Kidney epithelial cell (primary cell): ENCODE measurements at regions not wholly inside any gene's neighbourhood (a gene's known extent, or its start where the extent isn't known, plus 50 kb on each side); places are given as distances from the start of the nearest gene placed in this dataset.
A peak's percentile ranks its signal among the peaks of the same experiment; 100 is the strongest.

Experiments
- DNase-seq: peaks from one replicate; pipeline ENCODE4 v3.0.0-alpha.2; 2010; ENCODE audit warnings: low read depth
- H3K27me3 ChIP-seq: 2 replicates; pipeline ENCODE4 v1.6.0; 2011; ENCODE audit warnings: low read length; ENCODE audit not compliant: control insufficient read depth, insufficient read depth
- H3K36me3 ChIP-seq: 2 replicates; pipeline ENCODE4 v1.5.1; 2011; ENCODE audit warnings: low read length; ENCODE audit not compliant: control insufficient read depth, insufficient read depth
- H3K4me3 ChIP-seq: 2 replicates; pipeline ENCODE4 v1.5.1; 2011; ENCODE audit warnings: low read depth, mild to moderate bottlenecking, control low read depth, low read length
- TF ChIP-seq, protein P1 (sequence below): IDR thresholded peaks from 2 replicates; pipeline ENCODE4 v1.5.1; 2011; ENCODE audit warnings: mild to moderate bottlenecking, moderate library complexity, low read length, control low read depth, inconsistent platforms; ENCODE audit not compliant: insufficient read depth, poor library complexity, severe bottlenecking

GRCh38 chr18:67613731-67614130 is 97.2 kb upstream of the DSEL start:
- TF ChIP-seq, protein P1, sequence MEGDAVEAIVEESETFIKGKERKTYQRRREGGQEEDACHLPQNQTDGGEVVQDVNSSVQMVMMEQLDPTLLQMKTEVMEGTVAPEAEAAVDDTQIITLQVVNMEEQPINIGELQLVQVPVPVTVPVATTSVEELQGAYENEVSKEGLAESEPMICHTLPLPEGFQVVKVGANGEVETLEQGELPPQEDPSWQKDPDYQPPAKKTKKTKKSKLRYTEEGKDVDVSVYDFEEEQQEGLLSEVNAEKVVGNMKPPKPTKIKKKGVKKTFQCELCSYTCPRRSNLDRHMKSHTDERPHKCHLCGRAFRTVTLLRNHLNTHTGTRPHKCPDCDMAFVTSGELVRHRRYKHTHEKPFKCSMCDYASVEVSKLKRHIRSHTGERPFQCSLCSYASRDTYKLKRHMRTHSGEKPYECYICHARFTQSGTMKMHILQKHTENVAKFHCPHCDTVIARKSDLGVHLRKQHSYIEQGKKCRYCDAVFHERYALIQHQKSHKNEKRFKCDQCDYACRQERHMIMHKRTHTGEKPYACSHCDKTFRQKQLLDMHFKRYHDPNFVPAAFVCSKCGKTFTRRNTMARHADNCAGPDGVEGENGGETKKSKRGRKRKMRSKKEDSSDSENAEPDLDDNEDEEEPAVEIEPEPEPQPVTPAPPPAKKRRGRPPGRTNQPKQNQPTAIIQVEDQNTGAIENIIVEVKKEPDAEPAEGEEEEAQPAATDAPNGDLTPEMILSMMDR, result no peak
- no peaks in the 10 kb centered on the region for H3K36me3 ChIP-seq
- H3K27me3 ChIP-seq, result no peaks in the 10 kb centered on the region
- DNase-seq, result no peak
- H3K4me3 ChIP-seq, result no peak overlapping the region

GRCh38 chr18:67612281-67612680 is 95.8 kb upstream of the DSEL start:
- no peaks in the 10 kb centered on the region for H3K36me3 ChIP-seq
- TF ChIP-seq, protein P1, result no peak
- no peak overlapping the region for H3K4me3 ChIP-seq
- H3K27me3 ChIP-seq, result no peaks in the 10 kb centered on the region
- no peak for DNase-seq

- Histone ChIP-seq H3K27me3 (no peaks in the 10 kb centered on the region), H3K36me3 (no peaks in the 10 kb centered on the region), H3K4me3 (no peak overlapping the region)
- TF ChIP-seq, protein P1, result no peak
- DNase-seq, result no peak
Measured at GRCh38 chr18:67608615-67609273, 92.2 kb upstream of the DSEL start.

DNA sequence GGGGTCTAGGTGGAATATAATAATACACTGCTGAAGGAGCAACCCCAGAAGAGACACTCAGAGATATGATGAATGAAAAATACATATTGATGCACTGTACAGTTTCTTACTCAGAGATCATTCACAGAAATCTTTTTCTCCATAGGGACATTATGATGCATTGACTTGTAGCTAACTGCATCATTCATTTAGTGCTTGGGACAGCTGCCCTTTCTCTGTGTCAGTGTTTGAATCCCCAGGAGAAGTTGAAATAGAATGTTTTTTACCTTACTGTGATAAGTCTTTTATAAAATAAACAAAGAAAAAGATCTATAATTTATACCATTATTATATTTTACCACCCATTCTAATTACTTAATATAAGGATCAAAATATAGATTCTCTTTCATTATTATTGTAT is 91.7 kb upstream of the DSEL start:
- H3K4me3 ChIP-seq, result no peak overlapping the region
- DNase-seq, result no peak
- TF ChIP-seq, protein P1, result no peak
- H3K36me3 ChIP-seq, result no peaks in the 10 kb centered on the region
- no peaks in the 10 kb centered on the region for H3K27me3 ChIP-seq

DNA sequence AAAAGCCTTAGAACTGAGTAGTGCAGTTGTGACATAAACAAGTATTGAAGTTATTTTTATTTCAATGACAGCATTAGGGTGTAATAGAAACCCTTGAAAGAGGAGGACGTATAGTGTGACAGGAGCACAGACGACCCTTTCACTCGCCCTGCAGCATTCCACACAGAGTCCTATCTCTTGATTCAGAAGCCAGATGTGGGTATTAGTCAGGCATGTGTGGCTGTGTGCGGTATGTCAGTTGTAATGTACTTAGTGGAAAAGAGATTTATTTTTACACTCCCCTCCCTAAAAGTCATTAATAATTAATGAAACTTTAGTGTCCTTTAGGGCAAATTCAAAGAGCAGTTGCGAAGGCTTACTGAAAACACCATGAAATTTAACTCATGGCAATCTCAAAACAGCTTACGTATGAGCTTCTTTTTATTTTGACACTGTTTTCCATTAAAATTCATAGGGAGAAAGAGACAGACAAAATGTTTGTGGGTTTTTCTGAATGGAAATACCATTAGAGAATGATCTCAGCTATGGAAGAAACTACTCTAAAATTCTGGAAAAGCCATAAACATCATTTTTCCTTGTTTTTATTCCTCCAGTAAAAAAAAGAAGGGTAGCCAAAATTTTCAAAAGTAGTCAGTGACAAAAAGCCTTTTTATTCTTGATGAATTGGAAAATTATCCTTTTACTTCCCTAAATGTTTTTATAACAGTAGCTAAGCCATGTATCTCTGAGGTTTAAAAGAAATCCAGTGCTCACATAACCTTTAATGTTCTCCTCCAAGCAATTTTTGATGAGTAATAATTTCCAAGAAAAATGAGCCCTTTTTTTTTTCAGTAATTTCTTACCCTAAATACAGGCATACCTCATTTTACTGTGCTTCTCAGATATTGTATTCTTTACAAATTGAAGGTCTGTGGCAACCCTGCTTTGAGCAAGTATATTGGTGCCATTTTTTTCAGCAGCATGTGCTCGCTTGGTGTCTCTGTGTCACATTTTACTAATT is 84.0 kb upstream of the DSEL start:
- H3K36me3 ChIP-seq, result no peaks in the 10 kb centered on the region
- TF ChIP-seq, protein P1, result no peak
- H3K27me3 ChIP-seq, result no peaks in the 10 kb centered on the region
- H3K4me3 ChIP-seq, result no peak overlapping the region
- DNase-seq, result peak; percentile 93
